HG02884 (cell line): ENCODE measurements at regions not wholly inside any gene's neighbourhood (a gene's known extent, or its start where the extent isn't known, plus 50 kb on each side); places are given as distances from the start of the nearest gene placed in this dataset.
"Not testable (repeated sequence)": the region's sequence is repeated elsewhere in the genome, so short reads cannot be mapped to it uniquely, and the experiment has no call there.

ENCODE experiments used
- ATAC-seq: cut with Tn5 transposase; IDR thresholded peaks from one replicate; pipeline ENCODE4 v1.9.1; 2021; ENCODE audit warnings: mild to moderate bottlenecking, moderate library complexity; ENCODE audit not compliant: unreplicated experiment

GRCh38 chr4:18440527-18441202 lies 419.1 kb upstream of the LCORL start:
- no peak for ATAC-seq

- no peak for ATAC-seq
Observed at GRCh38 chr4:18439311-18439710, 417.8 kb upstream of the LCORL start.

GRCh38 chr4:18435781-18436180 lies 414.2 kb upstream of the LCORL start:
- no peak for ATAC-seq

GRCh38 chr4:18422685-18423084 lies 401.1 kb upstream of the LCORL start:
- no peak for ATAC-seq

- no peak for ATAC-seq
Observed at GRCh38 chr4:18421519-18421918, 400.0 kb upstream of the LCORL start.

GRCh38 chr4:18419780-18420179 lies 398.2 kb upstream of the LCORL start:
- ATAC-seq, result no peak

GRCh38 chr4:18418195-18418898 lies 396.8 kb upstream of the LCORL start:
- not testable (repeated sequence) for ATAC-seq

- ATAC-seq, result not testable (repeated sequence)
Observed at GRCh38 chr4:18417651-18418050, 396.1 kb upstream of the LCORL start.

GRCh38 chr4:18406264-18406663 lies 384.7 kb upstream of the LCORL start:
- no peak for ATAC-seq

- no peak for ATAC-seq
Observed at GRCh38 chr4:18405054-18405453, 383.5 kb upstream of the LCORL start.

- ATAC-seq, result no peak
Observed at GRCh38 chr4:18404642-18405041, 383.1 kb upstream of the LCORL start.

- ATAC-seq, result no peak
Observed at GRCh38 chr4:18403327-18403726, 381.8 kb upstream of the LCORL start.

GRCh38 chr4:18401868-18402267 lies 380.3 kb upstream of the LCORL start:
- ATAC-seq, result no peak

GRCh38 chr4:18401425-18401824 lies 379.9 kb upstream of the LCORL start:
- ATAC-seq, result no peak

GRCh38 chr4:18398661-18399060 lies 377.1 kb upstream of the LCORL start:
- ATAC-seq, result no peak

GRCh38 chr4:18397681-18398390 lies 376.3 kb upstream of the LCORL start:
- no peak for ATAC-seq

- no peak for ATAC-seq
Observed at GRCh38 chr4:18394656-18395055, 373.1 kb upstream of the LCORL start.

- ATAC-seq, result no peak
Observed at GRCh38 chr4:18391354-18391728, 369.8 kb upstream of the LCORL start.

- ATAC-seq, result no peak
Observed at GRCh38 chr4:18390655-18391353, 369.2 kb upstream of the LCORL start.

GRCh38 chr4:18389115-18389514 lies 367.6 kb upstream of the LCORL start:
- no peak for ATAC-seq

GRCh38 chr4:18388039-18388438 lies 366.5 kb upstream of the LCORL start:
- no peak for ATAC-seq
